ENCODE measurements at regions not wholly inside any gene's neighbourhood (a gene's known extent, or its start where the extent isn't known, plus 50 kb on each side); places are given as distances from the start of the nearest gene placed in this dataset.

DNA sequence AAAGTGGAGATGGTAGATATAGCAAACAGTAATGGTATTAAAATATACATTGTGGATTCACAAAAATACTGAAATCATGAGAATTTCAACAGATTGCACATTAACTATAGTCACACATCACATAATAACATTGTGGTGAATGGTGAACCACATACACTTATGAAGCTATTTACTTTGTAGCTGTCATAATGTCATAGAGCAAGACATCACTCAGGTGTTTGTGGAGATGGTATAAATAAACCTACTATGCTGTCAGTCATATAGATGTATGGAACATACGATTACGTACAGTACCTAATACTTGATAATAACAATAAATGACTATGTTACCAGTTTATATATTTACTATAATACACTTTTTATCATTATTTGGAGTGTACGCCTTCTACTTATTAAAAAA, 1416.0 kb upstream of the ALCAM start:
- H3K4me3 ChIP-seq (ENCODE audit: low read depth, low read length) = no peak overlapping the region
- TF ChIP-seq, protein P1, sequence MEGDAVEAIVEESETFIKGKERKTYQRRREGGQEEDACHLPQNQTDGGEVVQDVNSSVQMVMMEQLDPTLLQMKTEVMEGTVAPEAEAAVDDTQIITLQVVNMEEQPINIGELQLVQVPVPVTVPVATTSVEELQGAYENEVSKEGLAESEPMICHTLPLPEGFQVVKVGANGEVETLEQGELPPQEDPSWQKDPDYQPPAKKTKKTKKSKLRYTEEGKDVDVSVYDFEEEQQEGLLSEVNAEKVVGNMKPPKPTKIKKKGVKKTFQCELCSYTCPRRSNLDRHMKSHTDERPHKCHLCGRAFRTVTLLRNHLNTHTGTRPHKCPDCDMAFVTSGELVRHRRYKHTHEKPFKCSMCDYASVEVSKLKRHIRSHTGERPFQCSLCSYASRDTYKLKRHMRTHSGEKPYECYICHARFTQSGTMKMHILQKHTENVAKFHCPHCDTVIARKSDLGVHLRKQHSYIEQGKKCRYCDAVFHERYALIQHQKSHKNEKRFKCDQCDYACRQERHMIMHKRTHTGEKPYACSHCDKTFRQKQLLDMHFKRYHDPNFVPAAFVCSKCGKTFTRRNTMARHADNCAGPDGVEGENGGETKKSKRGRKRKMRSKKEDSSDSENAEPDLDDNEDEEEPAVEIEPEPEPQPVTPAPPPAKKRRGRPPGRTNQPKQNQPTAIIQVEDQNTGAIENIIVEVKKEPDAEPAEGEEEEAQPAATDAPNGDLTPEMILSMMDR (IDR thresholded peaks at IDR 0.05; ENCODE audit: borderline replicate concordance, insufficient read depth, low read depth, low read length) = no peak

DNA sequence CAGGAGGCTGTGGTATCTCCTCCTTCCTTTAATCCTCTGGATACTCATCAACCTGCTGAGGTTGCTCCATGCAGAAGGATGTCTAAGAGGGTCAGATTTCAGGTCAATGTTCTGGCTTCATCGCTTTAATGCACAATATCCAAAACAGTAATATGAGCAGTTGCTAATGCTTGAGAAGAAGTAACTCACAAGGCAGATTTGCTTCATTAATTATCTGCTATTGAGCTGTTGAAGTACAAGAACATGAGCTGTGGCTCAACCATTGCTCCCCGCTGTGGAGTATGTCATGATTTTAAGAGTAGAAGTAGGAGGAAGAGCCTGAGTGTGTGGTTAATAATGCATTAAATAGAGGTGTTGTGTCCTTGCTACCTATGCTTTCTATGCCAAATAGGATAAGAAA, 1412.9 kb upstream of the ALCAM start:
- H3K4me3 ChIP-seq (ENCODE audit: low read depth, low read length) = no peak overlapping the region
- TF ChIP-seq, protein P1 (IDR thresholded peaks at IDR 0.05; ENCODE audit: borderline replicate concordance, insufficient read depth, low read depth, low read length) = no peak

DNA sequence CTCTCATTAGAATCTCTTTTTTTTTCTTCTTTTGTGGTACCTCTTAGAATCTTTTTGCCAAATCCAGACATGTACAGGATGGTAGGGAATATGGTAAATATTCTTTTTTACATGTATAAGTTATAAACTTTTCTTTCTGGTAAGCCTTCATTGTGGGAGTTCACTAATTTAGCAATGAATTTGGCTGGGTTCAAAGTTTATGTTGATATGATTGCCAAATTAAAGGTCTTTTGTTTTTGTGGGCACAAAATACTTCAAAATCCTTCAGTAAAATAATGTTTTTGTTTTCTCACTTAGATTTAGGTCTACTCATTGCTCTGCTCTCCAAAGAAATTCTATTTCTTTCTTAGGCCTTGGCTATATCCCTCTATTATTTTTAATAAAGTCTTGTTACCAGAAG, 1405.9 kb upstream of the ALCAM start:
- TF ChIP-seq, protein P1 (IDR thresholded peaks at IDR 0.05; ENCODE audit: borderline replicate concordance, insufficient read depth, low read depth, low read length) = no peak
- no peak overlapping the region for H3K4me3 ChIP-seq (ENCODE audit: low read depth, low read length)

DNA sequence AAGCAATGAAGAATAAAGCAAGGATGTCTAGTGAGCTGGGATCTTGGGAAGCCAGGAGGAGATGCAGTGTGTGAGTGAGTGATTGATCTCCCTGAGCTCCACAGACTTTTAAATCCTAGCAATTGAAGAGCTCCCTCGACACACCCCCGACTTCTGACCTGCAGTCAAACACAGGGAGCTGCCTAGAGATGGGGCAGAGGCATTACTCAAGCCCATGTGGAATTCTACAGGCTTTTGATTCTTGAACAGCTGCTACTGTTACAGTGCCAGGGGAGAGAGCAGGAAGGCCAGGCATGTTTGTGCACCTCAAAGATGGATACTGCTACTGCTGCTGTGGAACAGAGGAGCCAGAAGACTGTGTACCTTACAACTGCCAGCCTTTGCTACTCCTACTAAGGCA, 1403.1 kb upstream of the ALCAM start:
- TF ChIP-seq, protein P1 (IDR thresholded peaks at IDR 0.05; ENCODE audit: borderline replicate concordance, insufficient read depth, low read depth, low read length) = no peak
- H3K4me3 ChIP-seq (ENCODE audit: low read depth, low read length) = no peak overlapping the region

DNA sequence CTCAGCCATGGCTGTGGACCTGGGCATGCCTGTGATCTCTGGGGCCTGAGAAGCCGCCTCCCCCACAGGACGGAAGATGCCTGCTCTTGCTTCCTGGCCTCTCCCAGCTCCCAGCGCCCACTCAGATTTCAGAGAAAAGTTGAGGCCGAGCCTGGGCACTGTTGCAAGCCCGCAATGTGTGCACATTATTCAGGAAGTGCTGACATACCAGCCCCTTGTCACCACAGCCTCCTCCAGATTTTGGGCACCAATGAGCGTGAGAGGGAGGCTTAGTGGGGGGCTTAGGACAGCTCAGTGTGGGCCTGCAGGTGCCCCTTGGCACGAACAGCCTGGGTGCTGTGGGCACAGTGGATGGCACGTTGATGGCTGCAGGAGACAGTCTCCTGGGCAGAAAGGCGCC, 1400.9 kb upstream of the ALCAM start:
- TF ChIP-seq, protein P1 (IDR thresholded peaks at IDR 0.05; ENCODE audit: borderline replicate concordance, insufficient read depth, low read depth, low read length) = no peak
- H3K4me3 ChIP-seq (ENCODE audit: low read depth, low read length) = no peak overlapping the region

DNA sequence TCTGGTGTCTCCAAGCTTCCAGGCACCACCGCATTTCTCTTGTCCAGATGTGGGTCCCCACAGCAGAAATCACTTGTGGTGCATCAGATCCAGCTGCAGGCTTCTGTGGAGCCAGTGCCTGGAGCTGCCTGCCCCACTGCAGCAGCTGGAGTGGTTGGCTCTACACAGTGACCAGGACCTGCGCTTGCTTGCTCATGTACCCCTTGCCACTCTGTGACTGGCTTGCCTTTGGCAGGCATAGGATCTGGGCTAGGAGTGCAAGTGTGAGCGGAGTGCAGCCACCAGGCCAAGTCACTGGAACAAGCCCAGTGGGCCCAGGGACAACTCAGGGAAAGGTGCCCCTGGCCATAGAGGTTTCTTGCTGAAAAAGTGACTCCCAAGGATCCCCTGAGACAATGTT, 1400.0 kb upstream of the ALCAM start:
- no peak overlapping the region for H3K4me3 ChIP-seq (ENCODE audit: low read depth, low read length)
- TF ChIP-seq, protein P1 (IDR thresholded peaks at IDR 0.05; ENCODE audit: borderline replicate concordance, insufficient read depth, low read depth, low read length) = no peak

DNA sequence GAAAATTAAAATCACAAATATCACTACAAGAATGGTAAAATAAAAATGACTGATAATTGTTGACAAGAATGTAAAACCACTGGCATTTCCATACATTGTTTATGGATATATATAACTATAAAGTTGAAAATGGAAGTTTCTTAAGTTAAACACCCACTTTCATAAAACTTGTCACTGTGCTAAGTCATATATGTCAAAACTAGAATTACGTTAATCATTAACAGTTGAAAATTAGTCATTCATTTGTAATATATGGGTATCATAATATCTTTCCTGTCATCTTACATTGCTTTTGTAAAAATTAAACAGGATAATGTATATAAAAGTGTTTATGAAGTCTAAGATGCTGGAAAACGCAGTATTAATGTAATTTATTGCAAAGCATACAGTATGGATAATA, 1398.6 kb upstream of the ALCAM start:
- H3K4me3 ChIP-seq (ENCODE audit: low read depth, low read length) = no peak overlapping the region
- TF ChIP-seq, protein P1 (IDR thresholded peaks at IDR 0.05; ENCODE audit: borderline replicate concordance, insufficient read depth, low read depth, low read length) = no peak
